HG03432 (cell line): ENCODE measurements at regions not wholly inside any gene's neighbourhood (a gene's known extent, or its start where the extent isn't known, plus 50 kb on each side); places are given as distances from the start of the nearest gene placed in this dataset.
"Not testable (repeated sequence)": the region's sequence is repeated elsewhere in the genome, so short reads cannot be mapped to it uniquely, and the experiment has no call there.

Experiments
- ATAC-seq: cut with Tn5 transposase; IDR thresholded peaks from one replicate; pipeline ENCODE4 v1.9.1; 2021; ENCODE audit warnings: mild to moderate bottlenecking, moderate library complexity; ENCODE audit not compliant: unreplicated experiment

DNA sequence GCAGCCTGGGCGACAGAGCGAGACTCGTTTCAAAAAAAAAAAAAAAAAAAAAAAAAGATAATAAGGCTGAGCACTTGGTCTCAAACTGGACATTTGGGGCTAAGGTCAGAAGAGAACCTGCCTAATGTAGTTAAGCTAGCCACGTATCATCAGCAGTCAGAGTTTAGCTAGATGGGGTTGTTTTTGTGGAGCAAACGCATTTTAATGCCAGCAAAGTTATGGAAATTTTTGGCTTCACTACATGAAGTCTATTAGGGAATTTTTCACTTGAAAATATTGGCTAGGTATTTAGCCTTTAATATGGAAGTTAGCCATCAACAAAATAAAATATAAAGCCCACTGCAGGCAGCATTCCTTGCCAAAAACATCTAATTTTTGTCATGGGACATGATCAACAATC, 902.9 kb upstream of the CDH18 start:
- ATAC-seq, result not testable (repeated sequence)

DNA sequence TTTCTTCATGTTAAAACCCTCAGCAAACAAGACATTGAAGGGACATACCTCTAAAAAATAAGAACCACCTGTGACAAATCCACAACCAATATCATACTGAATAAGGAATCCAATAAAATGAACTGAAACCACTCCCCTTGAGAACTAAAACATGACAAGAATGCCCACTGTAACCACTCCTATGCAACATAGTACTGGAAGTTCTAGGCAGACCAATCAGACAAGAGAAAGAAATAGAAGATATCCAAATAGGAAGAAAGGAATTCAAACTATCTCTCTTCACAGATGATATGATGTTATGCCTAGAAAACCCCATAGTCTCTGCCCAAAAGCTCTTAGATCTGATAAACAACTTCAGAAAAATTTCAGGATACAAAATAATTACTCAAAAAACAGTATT, 887.7 kb upstream of the CDH18 start:
- ATAC-seq, result not testable (repeated sequence)

DNA sequence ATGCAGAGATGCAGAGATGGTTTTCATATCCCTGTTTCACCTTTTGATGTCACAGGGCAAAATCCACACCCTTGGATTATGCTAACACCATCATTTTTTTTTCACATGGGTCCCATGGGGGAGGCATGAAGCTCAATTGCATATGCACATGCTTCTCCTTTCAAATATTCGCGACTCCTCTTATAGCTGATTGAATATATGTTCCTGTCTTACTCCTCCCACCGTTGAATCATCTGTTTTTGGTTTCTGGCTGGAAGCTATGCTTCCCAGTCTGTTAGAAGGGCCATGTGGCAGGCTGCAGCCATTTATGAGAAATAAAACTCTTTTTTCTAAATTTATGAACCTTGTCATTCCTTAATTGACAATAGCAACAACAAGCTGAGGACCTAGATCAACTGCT, 877.9 kb upstream of the CDH18 start:
- not testable (repeated sequence) for ATAC-seq

DNA sequence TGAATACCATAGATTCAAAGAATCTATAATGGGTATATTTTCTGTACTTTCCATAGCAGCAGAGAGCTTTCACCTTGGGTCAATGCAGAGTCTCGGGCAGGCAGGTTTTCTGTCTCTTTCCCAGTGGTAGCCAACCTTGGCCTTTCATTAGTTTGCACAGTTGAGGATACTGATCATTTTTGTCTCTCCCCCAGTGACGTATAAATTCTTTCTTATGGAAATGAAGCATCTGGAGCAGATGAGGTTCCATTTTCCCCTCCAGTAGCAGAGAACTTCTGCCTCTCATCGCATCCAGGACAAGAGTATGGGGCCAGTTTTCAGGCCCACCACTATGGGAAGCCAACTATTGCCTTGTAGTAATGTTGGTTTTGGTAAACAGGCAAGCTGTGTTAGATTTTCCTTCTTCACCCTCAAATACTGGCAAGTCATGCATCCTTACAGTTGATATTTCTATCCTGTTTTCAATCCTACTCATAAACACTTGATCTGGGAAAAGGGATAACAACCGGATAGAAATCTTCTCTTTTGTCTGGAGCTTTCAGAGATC, 845.2 kb upstream of the CDH18 start:
- no peak for ATAC-seq

DNA sequence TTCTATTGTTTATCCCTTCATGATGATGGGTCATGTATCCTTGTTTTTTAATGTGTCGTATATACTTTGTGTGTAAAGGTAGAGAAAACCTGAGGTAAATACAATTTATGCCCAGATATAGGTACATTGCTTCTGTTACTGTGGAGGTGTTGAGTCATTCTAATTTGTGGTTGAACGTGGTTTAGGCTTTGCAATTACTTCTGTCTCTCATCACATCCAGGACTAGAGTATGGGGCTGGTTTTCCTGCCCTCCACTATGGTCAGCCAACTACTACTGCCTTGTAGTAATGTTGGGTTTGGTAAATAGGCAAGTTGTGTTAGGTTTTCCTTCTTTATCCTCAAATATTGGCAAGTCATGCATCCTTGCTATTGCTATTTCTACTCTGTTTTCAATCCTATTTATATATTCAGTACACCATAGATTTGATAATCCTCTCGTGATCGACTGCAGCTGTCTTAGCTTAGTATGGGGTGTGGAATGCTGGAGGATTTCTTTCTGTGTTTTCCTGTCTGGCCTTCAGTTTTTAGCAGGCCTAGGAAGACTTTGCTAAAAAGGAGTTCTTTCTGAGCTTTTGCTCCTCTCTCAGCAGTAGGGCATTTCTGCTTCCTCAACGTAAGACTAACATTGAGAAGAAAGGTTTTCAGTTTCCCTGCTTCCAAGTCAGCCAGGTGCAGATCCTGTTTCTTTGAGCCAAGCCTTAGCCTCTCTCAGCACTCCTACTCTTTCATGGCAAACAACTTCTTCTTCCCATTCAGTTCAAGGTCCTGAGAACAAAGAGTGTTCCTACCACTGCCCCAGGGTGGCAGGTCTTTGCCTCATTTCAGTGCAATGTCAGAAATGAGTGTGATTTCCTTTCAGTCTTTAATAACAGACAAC, 844.4 kb upstream of the CDH18 start:
- no peak for ATAC-seq

DNA sequence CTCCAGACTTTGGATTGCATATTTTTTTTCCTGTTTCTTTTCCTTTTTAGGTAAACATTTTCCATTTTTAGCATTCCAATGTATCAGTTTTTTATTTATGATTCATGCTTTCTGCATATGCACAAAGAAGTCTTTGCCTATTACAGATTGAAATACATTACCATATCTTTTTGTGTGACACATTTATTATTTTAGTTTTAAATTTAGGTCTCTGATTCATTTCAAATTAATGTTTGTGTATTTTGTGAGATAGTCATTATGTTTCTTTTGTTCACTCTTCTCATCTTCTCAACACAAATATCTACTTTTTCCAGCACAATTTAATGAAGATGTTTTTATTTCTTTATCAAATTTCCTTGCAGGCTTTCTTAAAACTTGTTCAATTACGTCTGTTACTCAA, 838.0 kb upstream of the CDH18 start:
- ATAC-seq, result not testable (repeated sequence)

DNA sequence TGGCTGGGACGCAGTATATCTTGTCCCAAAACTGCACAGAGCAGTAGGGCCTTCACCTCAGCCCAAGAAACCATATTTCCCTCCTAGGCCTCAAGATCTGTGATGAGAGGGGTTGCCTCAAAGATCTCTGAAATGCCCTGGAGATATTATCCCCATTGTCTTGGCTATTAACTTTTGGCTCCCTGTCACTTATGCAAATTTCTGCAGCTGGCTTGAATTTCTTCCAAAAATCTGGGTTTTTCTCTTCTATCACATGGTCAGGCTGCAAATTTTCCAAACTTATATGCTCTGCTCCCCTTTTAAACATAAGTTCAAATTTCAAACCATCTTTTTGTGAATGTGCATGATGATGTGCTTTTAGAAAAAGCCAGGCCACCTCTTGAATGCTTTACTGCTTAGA, 809.2 kb upstream of the CDH18 start:
- ATAC-seq, result not testable (repeated sequence)

DNA sequence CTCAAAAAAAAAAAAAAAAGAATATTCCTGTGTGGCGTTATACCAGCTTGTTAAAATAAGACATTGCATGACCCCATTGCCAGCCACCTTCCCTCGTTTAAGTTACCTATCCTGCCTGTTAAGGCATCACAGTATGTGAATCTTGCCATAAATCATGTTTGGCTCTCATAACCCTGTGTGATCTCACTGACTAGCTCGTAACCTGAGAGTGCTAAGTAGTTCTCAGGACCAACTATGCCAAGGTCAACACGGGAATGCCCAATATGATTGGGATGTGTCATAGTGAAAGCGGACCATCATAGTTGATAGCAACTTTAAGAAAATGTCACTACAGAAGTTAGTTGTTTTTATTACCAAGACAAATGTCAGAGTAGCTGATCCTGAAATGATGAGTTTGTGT, 796.8 kb upstream of the CDH18 start:
- ATAC-seq, result not testable (repeated sequence)

DNA sequence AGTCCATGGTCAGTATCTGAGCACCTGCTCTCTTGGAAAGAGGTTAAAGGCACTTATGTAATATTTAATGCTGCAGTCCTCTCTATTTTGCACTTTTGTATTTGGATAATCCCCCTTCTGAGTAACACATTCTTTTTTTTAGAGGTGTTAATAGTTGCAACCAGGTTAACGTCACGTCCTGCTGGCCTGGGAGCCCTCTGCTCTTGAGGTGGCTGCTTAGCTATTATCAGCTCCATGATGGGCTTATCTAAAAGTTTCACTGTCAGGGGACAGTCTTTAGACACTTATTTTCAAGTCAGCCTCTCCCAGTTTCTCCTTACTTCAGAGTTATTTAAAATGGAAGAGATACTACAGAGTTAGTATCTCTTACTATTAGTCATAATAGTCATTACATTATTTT, 795.5 kb upstream of the CDH18 start:
- ATAC-seq, result not testable (repeated sequence)

DNA sequence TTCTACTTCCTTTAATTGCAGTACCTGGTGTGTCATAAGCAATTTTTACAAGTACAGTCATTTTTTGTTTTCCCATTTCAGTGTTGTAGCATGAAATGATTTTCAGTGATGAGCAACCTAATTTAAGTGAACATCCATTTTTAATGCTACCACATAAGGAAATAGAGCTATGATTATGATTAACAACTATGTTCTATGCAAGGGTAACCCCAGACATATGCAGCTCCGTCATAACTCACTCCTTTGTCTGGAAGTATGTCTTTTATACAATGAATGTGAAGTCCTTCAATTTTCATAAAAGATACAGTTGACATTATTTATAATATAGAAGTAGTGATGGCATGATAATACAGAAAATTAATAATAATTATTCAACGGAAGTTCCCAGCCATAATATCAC, 783.3 kb upstream of the CDH18 start:
- not testable (repeated sequence) for ATAC-seq

DNA sequence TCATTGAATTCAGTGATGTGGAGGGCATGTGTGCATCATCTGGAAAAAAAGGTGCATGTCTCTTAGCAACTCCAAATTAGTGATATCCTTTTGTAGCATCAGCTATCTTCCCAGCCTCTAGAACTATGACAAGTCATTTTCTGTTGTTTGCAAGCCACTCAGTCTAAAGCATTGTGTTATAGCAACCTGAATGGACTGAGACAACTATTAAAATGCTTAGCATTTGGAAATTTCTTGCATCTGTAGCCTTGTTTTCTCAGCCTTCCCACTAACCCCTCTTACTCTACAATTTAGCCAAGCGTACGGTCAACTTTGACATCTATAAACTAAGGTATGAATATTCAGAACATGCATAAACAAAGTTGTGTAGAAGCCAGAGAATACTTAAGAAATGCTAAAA, 777.1 kb upstream of the CDH18 start:
- ATAC-seq, result not testable (repeated sequence)

DNA sequence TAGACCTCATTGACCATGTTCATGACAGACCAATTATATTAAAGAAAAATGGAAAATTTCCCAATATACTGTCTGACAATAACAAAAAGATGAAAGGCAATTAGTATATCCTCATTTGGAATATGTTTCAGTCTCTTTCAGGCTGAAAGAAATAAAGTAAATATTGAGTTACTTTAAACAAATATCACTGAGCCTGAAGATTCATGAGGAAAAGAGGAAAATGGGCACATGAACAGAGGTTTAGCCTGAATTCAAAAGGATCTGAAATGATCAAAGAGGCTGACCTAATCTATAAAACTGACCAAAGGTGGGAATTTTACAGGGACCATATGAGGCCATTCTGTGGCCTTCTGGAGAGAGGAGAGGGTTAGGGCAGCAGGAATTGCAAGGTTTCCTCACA, 771.5 kb upstream of the CDH18 start:
- ATAC-seq, result not testable (repeated sequence)

DNA sequence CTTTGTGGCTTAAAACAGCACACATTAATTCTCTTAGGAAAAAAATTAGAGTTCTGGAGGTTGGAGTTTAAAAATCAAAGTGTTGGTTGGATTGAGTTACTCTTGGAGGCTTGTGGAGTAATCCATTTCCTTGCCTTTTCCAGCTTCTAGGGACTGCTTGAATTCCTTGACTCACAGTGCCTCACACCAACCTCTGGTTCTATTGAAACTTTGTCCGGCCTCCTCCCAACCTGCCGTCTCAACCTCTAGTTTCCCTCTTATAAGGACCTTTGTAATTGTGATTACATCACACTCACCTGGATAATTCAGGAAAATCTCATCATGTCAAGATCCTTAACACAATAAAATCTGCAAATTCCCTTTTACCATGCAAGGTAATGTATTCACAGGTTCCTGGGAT, 764.2 kb upstream of the CDH18 start:
- not testable (repeated sequence) for ATAC-seq

DNA sequence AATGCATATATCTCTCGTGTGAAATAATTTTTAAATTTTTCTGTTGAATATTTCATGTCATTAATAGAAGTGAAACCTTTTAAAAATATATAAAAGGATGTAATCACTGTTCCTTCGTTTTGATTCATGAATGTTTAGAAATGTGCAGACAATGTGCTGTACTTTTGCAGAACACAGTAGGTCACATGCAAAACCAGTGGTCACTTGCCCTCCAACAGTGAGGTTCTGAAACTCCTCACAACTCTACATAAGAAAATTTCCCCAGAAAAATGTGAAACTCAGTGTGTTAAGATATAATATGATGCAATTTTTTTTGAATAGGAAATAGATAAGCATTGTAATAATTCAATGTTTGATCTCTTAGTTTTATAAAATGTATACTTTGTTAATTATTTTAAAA, 747.7 kb upstream of the CDH18 start:
- peak; percentile 83 for ATAC-seq

DNA sequence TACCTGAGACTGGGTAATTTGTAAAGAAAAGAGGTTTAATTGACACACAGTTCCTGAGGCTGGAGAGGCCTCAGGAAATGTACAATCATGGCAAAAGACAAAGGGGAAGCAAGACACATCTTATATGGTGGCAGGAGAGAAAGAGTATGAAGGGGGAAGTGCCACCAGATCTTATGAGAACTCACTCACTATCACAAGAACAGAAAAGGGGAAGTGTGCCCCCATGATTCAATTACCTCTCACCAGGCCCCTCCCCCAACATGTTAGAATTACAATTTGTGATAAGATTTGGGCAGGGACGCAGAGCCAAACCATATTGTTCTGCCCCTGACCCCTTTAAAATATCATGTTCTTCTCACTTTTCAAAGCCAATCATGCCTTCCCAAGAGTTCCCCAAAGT, 744.2 kb upstream of the CDH18 start:
- not testable (repeated sequence) for ATAC-seq

DNA sequence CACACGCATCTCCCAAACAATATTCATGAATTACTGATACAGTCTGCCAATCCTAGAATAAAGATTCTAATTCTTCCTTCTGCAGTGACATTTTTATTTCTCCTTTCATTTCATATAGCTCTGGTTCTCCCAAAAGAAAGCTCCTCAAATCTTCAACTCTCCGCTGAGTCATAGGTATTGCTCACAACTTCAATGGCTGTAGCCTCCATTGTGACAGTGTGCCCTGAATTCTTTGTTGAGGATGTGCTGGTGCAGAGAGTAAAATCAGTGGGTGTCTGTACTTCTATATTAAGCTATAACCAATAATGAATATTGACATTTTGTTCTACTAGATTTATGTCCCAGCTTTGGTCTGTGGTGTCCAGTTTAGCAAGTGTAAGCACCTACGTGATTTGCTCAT, 733.3 kb upstream of the CDH18 start:
- ATAC-seq, result not testable (repeated sequence)

DNA sequence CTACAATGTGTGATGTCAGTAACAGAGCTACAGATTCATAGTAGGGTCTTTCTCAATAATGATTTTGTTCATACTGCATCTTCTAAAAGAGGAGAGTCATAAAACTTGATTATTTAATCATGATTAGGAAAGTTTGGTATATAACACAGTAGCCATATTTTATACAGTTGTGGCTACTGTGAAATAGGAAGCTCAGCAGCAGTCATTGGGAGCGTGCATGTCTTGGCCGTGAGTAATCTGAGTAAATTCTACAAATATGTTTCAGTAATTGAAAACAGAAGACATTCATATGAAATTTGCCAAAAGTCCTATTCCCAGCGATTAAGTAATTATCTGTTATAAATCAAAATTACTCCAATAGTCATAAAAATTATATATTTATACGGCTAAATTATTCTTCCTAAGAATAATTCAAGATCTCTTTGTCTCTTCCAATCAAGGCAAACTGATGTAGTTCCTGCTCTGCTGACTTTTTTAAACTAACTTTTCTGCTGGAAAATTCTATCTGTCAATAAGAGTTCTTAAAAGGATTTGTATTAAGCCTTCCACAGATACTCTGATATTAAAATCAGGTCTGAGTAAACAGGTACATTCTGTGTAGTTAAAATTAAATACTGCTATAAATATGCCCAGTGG, 723.6 kb upstream of the CDH18 start:
- ATAC-seq, result not testable (repeated sequence)

DNA sequence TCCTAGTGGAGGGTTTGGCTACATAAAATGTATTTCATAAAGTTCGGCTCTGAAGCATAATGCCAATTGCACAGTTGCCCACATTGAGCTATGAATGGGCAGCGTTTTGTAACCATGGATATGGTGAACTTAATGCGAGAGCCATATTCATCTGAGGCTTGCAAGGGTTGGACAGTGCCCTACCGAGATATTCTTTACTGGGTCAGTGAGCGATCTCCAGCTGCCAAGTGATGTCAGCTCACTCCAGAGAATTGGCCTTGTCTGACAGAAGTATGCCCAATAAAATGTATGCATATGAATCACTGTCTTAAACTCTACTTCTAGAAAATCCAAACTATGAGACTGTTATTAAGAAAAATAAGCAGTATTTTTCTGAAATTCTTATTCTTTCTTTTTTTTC, 719.6 kb upstream of the CDH18 start:
- ATAC-seq, result not testable (repeated sequence)

DNA sequence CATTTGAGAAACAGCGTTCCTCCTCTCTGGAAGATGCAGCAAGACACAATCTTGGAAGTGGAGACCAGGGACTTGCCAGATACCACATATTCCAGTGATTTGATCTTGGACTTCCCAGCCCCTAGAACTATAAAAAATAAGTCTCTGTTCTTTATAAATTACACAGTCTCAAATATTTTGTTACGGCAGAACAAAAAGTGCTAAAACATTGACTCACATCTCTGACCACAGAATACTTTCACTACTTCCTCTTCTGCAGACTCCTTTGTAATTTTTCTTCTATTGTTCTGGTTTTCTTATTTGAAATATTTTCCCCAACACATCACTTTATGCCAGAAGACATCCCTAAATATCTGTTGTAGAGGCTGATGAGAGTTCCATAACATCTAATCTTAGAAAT, 706.1 kb upstream of the CDH18 start:
- no peak for ATAC-seq

DNA sequence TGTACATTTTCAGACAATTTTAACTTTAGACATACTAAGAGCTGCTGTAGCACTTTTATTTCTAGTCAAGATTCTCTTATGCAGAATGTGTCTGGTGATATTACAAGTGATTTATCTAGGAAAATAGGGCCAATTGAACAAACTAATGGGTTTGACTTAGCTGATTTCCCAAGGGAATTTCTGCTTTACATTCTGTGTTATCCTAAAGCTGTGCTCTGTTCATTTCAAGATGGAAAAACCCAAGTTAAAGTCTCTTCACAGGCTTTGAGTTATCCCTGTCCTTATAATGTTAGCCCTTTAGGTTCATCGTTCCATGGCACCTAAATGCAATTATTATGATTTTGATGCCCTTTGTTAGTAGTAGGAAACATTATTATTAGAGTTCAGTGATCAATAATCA, 704.9 kb upstream of the CDH18 start:
- ATAC-seq, result no peak

DNA sequence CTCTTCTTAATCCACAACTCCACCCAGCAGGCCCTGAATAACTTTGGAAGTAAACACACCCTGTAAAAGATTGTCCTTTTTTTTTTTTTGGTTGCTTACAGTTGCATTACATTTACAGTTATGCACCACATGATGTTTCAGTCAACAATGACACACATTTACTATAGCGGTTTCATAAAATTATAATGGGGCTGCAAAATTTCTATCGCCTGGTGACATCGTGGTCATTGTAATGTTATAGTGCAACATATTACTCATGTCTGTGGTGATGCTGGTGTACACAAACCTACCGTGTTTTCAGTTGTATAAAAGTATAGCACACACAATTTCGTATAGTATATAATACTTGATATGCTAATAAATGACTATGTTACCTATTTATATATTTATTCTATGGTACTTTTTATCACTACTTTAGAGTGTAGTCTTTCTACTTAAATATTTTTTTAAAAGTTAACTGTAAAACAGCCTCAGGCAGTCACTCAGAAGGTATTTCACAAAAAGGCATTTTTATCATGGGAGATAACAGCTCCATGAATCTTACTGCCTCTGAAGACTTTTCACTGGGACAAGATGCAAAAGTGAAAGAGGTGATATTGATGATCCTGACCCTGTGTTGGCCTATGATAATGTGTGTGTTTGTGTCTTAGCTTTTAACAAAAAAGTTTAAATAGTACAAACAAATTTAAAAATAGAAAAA, 695.4 kb upstream of the CDH18 start:
- ATAC-seq, result no peak
